Activated CD8-positive, alpha-beta T cell treated with anti-CD3 and anti-CD28 coated beads for 36 hours (primary cell): ENCODE measurements at regions not wholly inside any gene's neighbourhood (a gene's known extent, or its start where the extent isn't known, plus 50 kb on each side); places are given as distances from the start of the nearest gene placed in this dataset.
"Not testable (repeated sequence)": the region's sequence is repeated elsewhere in the genome, so short reads cannot be mapped to it uniquely, and the experiment has no call there.

Experiments used
- ATAC-seq: fragments of 200-7000 bp; cut with Tn5 transposase; one replicate; pipeline ENCODE4 v1.10.0; 2021; ENCODE audit warnings: mild to moderate bottlenecking, moderate library complexity
- CTCF ChIA-PET: fragments of 350-600 bp; sonication (Branson Sonifier 250); formaldehyde crosslinking; loops from one replicate; lab custom pipeline; 2021; ENCODE audit warnings: antibody characterized with exemption; lab: Charles Lee
- POLR2A ChIA-PET: fragments of 350-600 bp; sonication (Branson Sonifier 250); formaldehyde crosslinking; loops from one replicate; lab custom pipeline; 2021; ENCODE audit warnings: antibody characterized with exemption; lab: Charles Lee
- DNase-seq: peaks from one replicate; pipeline ENCODE4 v3.0.0-alpha.2; 2020
- H3K27ac Mint-ChIP-seq: one replicate; pipeline ENCODE4 v1.8.0; 2021; ENCODE audit warnings: mild to moderate bottlenecking, mixed read lengths
- H3K27me3 Mint-ChIP-seq: one replicate; pipeline ENCODE4 v1.8.0; 2021; ENCODE audit warnings: mixed read lengths
- H3K36me3 Mint-ChIP-seq: one replicate; pipeline ENCODE4 v1.8.0; 2021; ENCODE audit warnings: low read depth, mixed read lengths
- H3K4me1 Mint-ChIP-seq: one replicate; pipeline ENCODE4 v1.8.0; 2021; ENCODE audit warnings: low read depth, mixed read lengths
- H3K4me3 Mint-ChIP-seq: one replicate; pipeline ENCODE4 v1.8.0; 2021; ENCODE audit warnings: mild to moderate bottlenecking, moderate library complexity, mixed read lengths
- H3K9me3 Mint-ChIP-seq: one replicate; pipeline ENCODE4 v1.8.0; 2021; ENCODE audit warnings: mixed read lengths
- intact Hi-C: fragments of 100-400 bp; cut with micrococcal nuclease; formaldehyde crosslinking; loops from one replicate; pipeline ENCODE4 v1.10.0; 2022
- TF ChIP-seq, protein P1 (sequence below): fragments of 200-600 bp; IDR thresholded peaks from one replicate; pipeline ENCODE4 v1.8.0; 2022; ENCODE audit warnings: antibody characterized with exemption, mild to moderate bottlenecking

- ChIA-PET CTCF (no interaction called here), POLR2A (no interaction called here)
- Mint-ChIP-seq H3K27ac (no peak overlapping the region), H3K27me3 (no peaks in the 10 kb centered on the region), H3K36me3 (no peaks in the 10 kb centered on the region), H3K4me1 (no peaks in the 10 kb centered on the region), H3K4me3 (no peak overlapping the region), H3K9me3 (peaks cover 5% of the 10 kb centered on the region)
- TF ChIP-seq, protein P1, sequence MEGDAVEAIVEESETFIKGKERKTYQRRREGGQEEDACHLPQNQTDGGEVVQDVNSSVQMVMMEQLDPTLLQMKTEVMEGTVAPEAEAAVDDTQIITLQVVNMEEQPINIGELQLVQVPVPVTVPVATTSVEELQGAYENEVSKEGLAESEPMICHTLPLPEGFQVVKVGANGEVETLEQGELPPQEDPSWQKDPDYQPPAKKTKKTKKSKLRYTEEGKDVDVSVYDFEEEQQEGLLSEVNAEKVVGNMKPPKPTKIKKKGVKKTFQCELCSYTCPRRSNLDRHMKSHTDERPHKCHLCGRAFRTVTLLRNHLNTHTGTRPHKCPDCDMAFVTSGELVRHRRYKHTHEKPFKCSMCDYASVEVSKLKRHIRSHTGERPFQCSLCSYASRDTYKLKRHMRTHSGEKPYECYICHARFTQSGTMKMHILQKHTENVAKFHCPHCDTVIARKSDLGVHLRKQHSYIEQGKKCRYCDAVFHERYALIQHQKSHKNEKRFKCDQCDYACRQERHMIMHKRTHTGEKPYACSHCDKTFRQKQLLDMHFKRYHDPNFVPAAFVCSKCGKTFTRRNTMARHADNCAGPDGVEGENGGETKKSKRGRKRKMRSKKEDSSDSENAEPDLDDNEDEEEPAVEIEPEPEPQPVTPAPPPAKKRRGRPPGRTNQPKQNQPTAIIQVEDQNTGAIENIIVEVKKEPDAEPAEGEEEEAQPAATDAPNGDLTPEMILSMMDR, result no peak
- no peak for ATAC-seq
- DNase-seq, result no peak
- intact Hi-C loops, result no loop called here
These were observed 1456.1 kb upstream of the ACVR2A start for GRCh38 chr2:146388757-146389156.

DNA sequence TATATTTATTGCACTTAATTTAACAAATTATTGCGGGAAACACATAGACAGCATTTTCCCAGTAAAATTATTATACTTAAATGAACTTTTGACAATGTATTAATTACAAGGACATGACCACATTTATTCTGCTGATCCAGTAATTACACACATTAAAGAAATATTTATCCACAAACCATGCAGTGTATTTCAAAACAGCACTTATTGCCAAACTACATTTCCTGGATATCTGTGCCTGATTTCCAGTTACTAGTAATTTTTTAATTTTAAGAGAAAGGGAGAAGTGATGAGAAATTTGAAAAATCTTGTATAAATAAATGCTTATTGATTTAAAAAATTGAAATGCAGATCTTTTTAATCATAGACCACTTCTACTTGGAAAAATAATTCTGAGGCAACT, 1458.7 kb upstream of the ACVR2A start:
- intact Hi-C loops, result no loop called here
- POLR2A ChIA-PET, result interaction anchor here (0.6 kb wide), 1 partner anchor 109 kb away, joined by 3 read pairs; no protein-coding TSS in a partner anchor
- Mint-ChIP-seq H3K27me3 (no peaks in the 10 kb centered on the region), H3K4me1 (no peaks in the 10 kb centered on the region), H3K27ac (no peak overlapping the region), H3K9me3 (peaks cover 2% of the 10 kb centered on the region), H3K36me3 (no peaks in the 10 kb centered on the region), H3K4me3 (no peak overlapping the region)
- DNase-seq (no peak), ATAC-seq (no peak)
- CTCF ChIA-PET, result no interaction called here
- TF ChIP-seq, protein P1, result no peak

DNA sequence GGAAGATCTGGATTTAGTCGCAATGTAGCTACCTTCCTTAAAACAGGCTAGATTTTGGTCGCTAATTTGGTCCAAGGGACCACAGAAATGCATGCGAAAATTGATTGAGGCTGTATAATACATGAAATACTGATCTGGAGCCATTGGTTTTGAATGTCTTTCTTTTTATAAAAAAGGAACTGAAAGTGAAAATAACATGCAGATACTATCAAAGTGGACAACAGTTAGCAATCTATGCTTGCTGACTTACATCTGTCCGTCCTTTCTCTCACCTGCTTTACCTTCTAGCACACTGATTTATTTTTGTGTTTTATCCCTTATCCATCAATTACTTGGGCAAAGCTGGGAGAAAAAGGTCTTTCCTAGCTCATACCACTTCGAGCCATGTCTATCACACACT, 1459.8 kb upstream of the ACVR2A start:
- ATAC-seq (no peak), DNase-seq (no peak)
- POLR2A ChIA-PET, result no interaction called here
- Mint-ChIP-seq H3K27me3 (no peaks in the 10 kb centered on the region), H3K27ac (no peak overlapping the region), H3K4me3 (no peak overlapping the region), H3K36me3 (no peaks in the 10 kb centered on the region), H3K9me3 (peaks cover 2% of the 10 kb centered on the region), H3K4me1 (no peaks in the 10 kb centered on the region)
- intact Hi-C loops, result no loop called here
- CTCF ChIA-PET, result no interaction called here
- TF ChIP-seq, protein P1, result no peak

GRCh38 chr2:146376511-146377064, 1468.2 kb upstream of the ACVR2A start:
- Mint-ChIP-seq H3K27ac (no peak overlapping the region), H3K4me3 (no peak overlapping the region)

DNA sequence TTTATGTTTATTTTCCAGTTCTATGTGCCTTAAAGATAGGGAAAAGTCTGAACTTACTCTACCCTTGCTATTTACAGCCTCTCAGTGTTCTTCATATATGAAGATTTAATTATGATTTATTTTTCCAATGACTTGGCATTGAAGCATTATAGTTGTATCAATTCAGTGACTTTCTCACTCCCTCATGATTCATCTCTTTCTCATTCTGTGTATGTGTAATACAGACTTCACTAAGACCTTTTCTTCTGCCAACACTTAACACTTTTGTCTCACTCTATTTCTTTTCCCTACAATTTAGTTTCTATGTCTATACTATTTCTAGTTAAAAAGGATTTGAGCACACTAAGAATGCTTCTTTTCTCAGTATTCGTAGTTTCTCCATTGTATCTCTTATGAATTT, 1470.3 kb upstream of the ACVR2A start:
- H3K9me3 Mint-ChIP-seq, result peaks cover 11% of the 10 kb centered on the region
- H3K27me3 Mint-ChIP-seq, result no peaks in the 10 kb centered on the region
- DNase-seq, result no peak
- ATAC-seq, result no peak
- no peak overlapping the region for H3K27ac Mint-ChIP-seq
- POLR2A ChIA-PET, result no interaction called here
- H3K4me3 Mint-ChIP-seq, result no peak overlapping the region
- CTCF ChIA-PET, result no interaction called here
- H3K36me3 Mint-ChIP-seq, result no peaks in the 10 kb centered on the region
- H3K4me1 Mint-ChIP-seq, result no peaks in the 10 kb centered on the region
- TF ChIP-seq, protein P1, result no peak
- intact Hi-C loops, result no loop called here

More at GRCh38 chr2:146376511-146377064, 1468.2 kb upstream of the ACVR2A start:
- DNase-seq, result no peak
- H3K4me1 Mint-ChIP-seq, result no peaks in the 10 kb centered on the region
- intact Hi-C loops, result no loop called here
- no peak for ATAC-seq
- peaks cover 3% of the 10 kb centered on the region for H3K9me3 Mint-ChIP-seq
- TF ChIP-seq, protein P1, result no peak
- ChIA-PET CTCF (no interaction called here), POLR2A (no interaction called here)
- H3K36me3 Mint-ChIP-seq, result no peaks in the 10 kb centered on the region
- no peaks in the 10 kb centered on the region for H3K27me3 Mint-ChIP-seq

DNA sequence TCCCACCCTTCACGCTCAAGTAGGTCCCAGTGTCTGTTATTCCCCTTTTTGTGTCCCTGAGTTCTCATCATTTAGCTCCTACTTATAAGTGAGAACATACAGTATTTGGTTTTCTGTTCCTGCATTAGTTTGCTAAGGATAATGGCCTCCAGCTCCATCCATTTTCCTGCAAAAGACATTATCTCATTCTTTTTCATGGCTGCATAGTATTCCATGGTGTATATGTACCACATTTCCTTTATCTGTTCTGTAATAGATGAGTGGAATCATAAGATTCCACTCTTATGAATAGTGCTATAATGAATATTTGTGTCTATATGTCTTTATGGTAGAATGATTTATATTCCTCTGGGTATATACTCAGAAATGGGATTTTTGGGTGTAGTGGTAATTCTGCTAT, 1473.5 kb upstream of the ACVR2A start:
- H3K36me3 Mint-ChIP-seq, H3K27ac Mint-ChIP-seq, H3K4me1 Mint-ChIP-seq, POLR2A ChIA-PET, CTCF ChIA-PET, H3K27me3 Mint-ChIP-seq, intact Hi-C loops, H3K4me3 Mint-ChIP-seq, DNase-seq, ATAC-seq: not testable (repeated sequence)
- peaks cover 11% of the 10 kb centered on the region for H3K9me3 Mint-ChIP-seq
